ENCODE measurements at regions not wholly inside any gene's neighbourhood (a gene's known extent, or its start where the extent isn't known, plus 50 kb on each side); places are given as distances from the start of the nearest gene placed in this dataset.
"Not testable (repeated sequence)": the region's sequence is repeated elsewhere in the genome, so short reads cannot be mapped to it uniquely, and the experiment has no call there.

DNA sequence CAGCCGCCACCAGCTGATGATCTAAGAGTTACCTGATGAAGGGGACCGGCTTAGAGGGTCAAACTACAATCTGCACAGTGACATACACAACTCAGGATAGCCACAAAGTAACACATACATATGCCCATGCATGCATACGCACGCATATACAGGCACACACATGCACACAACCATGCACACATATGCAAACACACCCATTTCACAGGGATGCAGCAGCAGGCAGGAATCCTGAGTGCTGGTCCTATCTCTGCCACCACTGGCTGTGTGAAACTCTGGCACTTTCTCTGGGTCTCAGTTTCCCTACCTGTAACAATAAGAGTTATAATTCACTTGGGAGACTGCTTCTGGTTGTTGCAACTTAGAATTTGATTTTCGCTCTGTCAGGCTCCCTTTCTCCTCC is 520.2 kb downstream of the PTPRU start:
- TF ChIP-seq, protein P1, sequence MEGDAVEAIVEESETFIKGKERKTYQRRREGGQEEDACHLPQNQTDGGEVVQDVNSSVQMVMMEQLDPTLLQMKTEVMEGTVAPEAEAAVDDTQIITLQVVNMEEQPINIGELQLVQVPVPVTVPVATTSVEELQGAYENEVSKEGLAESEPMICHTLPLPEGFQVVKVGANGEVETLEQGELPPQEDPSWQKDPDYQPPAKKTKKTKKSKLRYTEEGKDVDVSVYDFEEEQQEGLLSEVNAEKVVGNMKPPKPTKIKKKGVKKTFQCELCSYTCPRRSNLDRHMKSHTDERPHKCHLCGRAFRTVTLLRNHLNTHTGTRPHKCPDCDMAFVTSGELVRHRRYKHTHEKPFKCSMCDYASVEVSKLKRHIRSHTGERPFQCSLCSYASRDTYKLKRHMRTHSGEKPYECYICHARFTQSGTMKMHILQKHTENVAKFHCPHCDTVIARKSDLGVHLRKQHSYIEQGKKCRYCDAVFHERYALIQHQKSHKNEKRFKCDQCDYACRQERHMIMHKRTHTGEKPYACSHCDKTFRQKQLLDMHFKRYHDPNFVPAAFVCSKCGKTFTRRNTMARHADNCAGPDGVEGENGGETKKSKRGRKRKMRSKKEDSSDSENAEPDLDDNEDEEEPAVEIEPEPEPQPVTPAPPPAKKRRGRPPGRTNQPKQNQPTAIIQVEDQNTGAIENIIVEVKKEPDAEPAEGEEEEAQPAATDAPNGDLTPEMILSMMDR (IDR thresholded peaks at IDR 0.05; ENCODE audit: low read depth, low read length): no peak
- no peak overlapping the region for H3K4me3 ChIP-seq (ENCODE audit: low read depth, low read length)

DNA sequence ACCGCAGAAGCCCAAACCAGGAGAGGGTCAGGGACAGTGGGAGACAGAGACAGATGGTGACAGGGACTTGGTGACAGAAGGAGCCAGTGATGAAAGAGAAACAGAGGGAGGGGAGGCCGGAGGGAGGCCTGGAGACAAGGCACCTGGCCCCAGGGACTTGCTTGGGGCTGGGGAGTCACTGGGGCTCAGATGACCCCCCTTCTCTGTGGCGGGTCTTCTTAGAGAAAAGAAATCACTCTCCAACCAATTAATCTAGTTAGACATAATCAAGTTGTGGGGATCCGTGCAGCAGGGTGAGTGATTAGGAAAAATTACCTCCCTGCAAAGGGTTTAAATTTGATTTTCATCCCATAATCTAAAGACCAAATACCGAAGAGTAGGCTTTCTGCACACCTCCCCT is 519.8 kb downstream of the PTPRU start:
- TF ChIP-seq, protein P1 (IDR thresholded peaks at IDR 0.05; ENCODE audit: low read depth, low read length): no peak
- no peak overlapping the region for H3K4me3 ChIP-seq (ENCODE audit: low read depth, low read length)

DNA sequence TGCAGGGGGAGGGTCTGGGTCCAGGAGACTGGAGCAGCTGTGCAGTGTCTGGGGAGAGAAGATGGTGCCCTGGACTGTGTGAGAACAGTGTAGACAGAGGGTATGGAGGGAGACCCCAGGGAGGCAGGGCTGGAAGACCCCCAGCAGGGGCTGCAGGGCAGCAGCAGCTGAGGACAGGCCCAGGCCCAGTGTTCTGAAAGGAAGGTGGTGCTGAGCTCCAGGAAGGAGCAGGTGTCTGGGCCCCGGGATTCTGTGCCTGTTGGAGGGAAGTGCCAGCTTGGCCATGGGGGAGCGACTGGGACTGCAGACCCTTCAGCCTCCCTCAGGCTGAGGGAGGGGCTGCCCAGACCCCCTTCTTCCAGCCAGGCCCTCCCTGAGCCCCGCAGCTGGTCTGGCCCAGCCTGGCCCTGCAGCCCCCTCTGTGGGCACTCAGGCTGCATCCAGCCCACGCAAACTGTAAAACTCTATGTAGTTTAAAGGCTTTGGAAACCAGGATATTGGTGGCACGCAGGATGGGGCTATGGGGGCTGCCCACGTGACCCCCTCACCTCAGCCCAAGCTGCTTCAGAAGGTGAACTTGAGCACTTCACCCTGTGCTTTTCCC is 519.2 kb downstream of the PTPRU start:
- H3K4me3 ChIP-seq (ENCODE audit: low read depth, low read length): not testable (repeated sequence)

DNA sequence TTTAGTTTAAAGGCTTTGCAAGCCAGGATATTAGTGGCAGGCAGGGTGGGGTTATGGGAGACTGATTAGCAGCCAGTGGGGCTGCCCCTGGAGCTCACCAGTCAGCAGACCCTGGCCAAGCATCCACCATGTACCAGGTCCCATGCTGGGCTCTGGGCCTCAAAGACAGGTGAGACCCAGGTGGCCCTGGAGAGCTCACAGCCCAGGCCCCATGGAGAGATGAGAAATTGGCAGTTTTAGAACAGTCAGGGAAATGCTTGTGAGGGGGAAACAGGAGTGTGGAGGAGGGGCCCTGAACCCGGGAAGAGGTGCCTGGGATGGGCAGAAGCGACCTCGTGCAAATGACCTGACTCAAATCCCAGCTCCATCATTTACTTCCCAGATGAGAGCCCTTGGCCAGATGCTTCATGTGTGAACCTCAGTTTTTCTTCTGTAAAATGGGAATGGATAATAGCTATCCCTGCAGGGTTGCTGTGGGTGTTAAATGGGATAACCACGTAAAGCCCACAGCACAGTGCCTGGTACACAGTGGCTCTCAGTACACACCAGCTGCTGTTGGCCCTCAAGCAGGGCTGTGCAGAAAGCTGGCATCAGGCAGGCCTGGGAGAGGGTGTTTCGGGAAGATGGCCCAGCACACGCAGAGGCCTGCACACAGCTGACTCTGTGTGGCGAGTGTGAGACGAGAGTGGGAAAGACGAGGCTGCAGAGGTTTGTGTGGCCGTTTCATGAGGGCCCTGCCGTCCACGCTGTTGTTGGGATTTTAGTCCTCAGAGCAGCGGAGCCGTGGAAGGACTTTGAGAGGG is 518.5 kb downstream of the PTPRU start:
- no peak overlapping the region for H3K4me3 ChIP-seq (ENCODE audit: low read depth, low read length)
- TF ChIP-seq, protein P1 (IDR thresholded peaks at IDR 0.05; ENCODE audit: low read depth, low read length): no peak

GRCh38 chr1:29753771-29754572 is 517.6 kb downstream of the PTPRU start:
- TF ChIP-seq, protein P1 (IDR thresholded peaks at IDR 0.05; ENCODE audit: low read depth, low read length): no peak

DNA sequence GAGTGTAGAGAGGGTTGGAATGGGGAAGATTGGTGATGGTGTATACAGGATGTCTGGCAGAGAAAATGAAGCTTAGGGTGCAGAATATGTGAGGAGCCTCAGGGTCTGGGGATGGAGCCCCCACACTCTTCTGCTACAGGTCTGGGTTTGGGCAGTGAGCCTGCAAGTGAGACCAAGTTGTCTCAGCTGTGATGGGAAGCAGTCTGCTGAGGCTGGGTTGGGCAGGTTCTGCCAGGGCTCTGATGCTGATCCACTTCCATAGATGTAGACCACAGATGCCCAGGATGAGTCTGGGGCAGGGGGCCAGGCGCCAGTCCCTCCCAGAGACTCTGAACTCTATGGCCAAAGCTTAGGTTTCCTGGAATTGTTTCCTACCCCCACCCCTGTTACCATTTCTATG is 516.9 kb downstream of the PTPRU start:
- TF ChIP-seq, protein P1 (IDR thresholded peaks at IDR 0.05; ENCODE audit: low read depth, low read length): no peak
- H3K4me3 ChIP-seq (ENCODE audit: low read depth, low read length): no peak overlapping the region

More at GRCh38 chr1:29753771-29754572, 517.6 kb downstream of the PTPRU start:
- H3K4me3 ChIP-seq (ENCODE audit: low read depth, low read length): no peak overlapping the region

DNA sequence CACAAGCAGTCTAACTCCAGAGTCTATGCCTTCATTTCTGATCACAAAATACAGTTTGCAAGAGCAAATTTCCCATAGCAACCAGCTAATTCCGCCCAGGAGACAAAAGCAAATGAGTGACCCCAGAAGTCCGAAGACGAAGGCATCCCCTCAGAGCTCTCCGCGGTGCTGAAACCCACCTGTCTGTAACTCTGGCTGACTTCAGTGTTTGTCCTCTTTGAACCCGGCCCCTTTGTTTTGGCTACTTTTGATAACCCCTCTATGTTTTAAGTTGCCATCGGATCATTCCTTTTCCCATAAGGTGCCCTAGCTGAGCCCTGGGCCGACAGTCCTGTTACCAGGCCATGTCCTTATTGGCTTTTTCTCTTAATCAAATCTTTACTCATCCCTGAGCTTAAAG is 515.8 kb downstream of the PTPRU start:
- H3K4me3 ChIP-seq (ENCODE audit: low read depth, low read length): no peak overlapping the region
- TF ChIP-seq, protein P1 (IDR thresholded peaks at IDR 0.05; ENCODE audit: low read depth, low read length): no peak

All from WI38 (cell line).